Endodermal cell (in vitro differentiated cells): ENCODE measurements at regions not wholly inside any gene's neighbourhood (a gene's known extent, or its start where the extent isn't known, plus 50 kb on each side); places are given as distances from the start of the nearest gene placed in this dataset.

Experiments used
- DNase-seq: peaks from one replicate; pipeline ENCODE4 v3.0.0-alpha.2; 2017
- H3K27ac ChIP-seq: 2 replicates; pipeline ENCODE4 v1.5.1; 2013; ENCODE audit warnings: mild to moderate bottlenecking, low read depth, low read length, moderate library complexity
- H3K27me3 ChIP-seq: 2 replicates; pipeline ENCODE4 v1.6.1; 2013; ENCODE audit warnings: mild to moderate bottlenecking, low read length, moderate library complexity; ENCODE audit not compliant: insufficient read depth, control insufficient read depth, poor library complexity, severe bottlenecking
- H3K36me3 ChIP-seq: 2 replicates; pipeline ENCODE4 v1.7.0; 2013; ENCODE audit warnings: mild to moderate bottlenecking, low read length, moderate library complexity; ENCODE audit not compliant: control insufficient read depth, insufficient read depth
- H3K4me1 ChIP-seq: one replicate; pipeline ENCODE4 v1.7.0; 2013; ENCODE audit warnings: low read length; ENCODE audit not compliant: control insufficient read depth, insufficient read depth
- H3K4me3 ChIP-seq: 2 replicates; pipeline ENCODE4 v1.5.1; 2013; ENCODE audit warnings: mild to moderate bottlenecking, low read length, moderate library complexity
- H3K9ac ChIP-seq: 2 replicates; pipeline ENCODE4 v1.6.1; 2013; ENCODE audit warnings: mild to moderate bottlenecking, low read length, moderate library complexity; ENCODE audit not compliant: poor library complexity, severe bottlenecking; ENCODE audit errors: extremely low read depth
- H3K9me3 ChIP-seq: 2 replicates; pipeline ENCODE4 v1.6.1; 2013; ENCODE audit warnings: mild to moderate bottlenecking, low read length, moderate library complexity; ENCODE audit not compliant: control insufficient read depth
- H3K27ac Mint-ChIP-seq: 2 replicates; pipeline ENCODE4 v1.8.0; 2020; ENCODE audit warnings: mixed read lengths
- H3K27me3 Mint-ChIP-seq: 2 replicates; pipeline ENCODE4 v1.8.0; 2021; ENCODE audit warnings: mild to moderate bottlenecking, mixed read lengths; ENCODE audit not compliant: insufficient read depth
- H3K36me3 Mint-ChIP-seq: 2 replicates; pipeline ENCODE4 v1.8.0; 2020; ENCODE audit warnings: low read depth, mixed read lengths
- H3K4me1 Mint-ChIP-seq: 2 replicates; pipeline ENCODE4 v1.8.0; 2020; ENCODE audit warnings: mixed read lengths
- H3K4me3 Mint-ChIP-seq: 2 replicates; pipeline ENCODE4 v1.8.0; 2020; ENCODE audit warnings: mild to moderate bottlenecking, moderate library complexity, mixed read lengths
- H3K9me3 Mint-ChIP-seq: 2 replicates; pipeline ENCODE4 v1.8.0; 2020; ENCODE audit warnings: mild to moderate bottlenecking, mixed read lengths
- WGBS, 2 experiments: methylation state at CpG; one replicate each; pipeline versions ENCODE4 v1.1.5 to v1.1.7; 2013; ENCODE audit warnings: missing lambda C conversion rate in 2 of 2, mixed read lengths in 1 of 2; ENCODE audit not compliant: insufficient coverage in 1 of 2, insufficient read length in 1 of 2; 5-methylcytosine and 5-hydroxymethylcytosine counted together
- TF ChIP-seq, protein P1 (sequence below): fragments of 200-600 bp; sonication (generic); conservative IDR thresholded peaks from 2 replicates; pipeline ENCODE4 v1.5.0; 2021; ENCODE audit warnings: antibody characterized with exemption, mild to moderate bottlenecking

DNA sequence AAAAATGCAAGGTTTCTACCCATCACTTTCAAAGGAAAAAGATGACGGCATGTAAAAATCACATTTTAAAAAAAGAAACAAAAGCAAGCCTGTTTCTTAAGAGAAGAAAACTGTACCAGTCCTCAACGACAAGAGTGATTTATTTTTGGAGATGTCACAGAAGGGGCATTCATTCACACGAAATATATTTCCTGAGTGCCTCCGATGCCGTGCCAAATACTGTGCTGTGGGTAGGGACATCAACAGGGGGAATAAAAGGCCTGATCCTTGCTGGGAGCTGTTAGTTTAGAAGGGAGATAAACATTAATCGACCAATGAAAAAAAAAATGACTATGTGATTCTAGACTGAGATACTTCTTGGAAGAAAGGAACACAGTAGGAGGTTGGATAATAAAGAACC, 297.5 kb upstream of the SOX5 start:
- 93 to 96% methylated on average over 5 to 6 of the region's 6 CpGs for WGBS, 2 experiments
- Mint-ChIP-seq H3K36me3 (no peaks in the 10 kb centered on the region), H3K27me3 (no peaks in the 10 kb centered on the region), H3K4me1 (peaks cover 14% of the 10 kb centered on the region), H3K9me3 (no peaks in the 10 kb centered on the region), H3K27ac (peak overlapping the region; percentile 3), H3K4me3 (no peak overlapping the region)
- no peak for DNase-seq
- Histone ChIP-seq H3K4me3 (no peak overlapping the region), H3K27ac (peak overlapping the region; percentile 6), H3K27me3 (no peaks in the 10 kb centered on the region), H3K9ac (no peak overlapping the region), H3K9me3 (no peaks in the 10 kb centered on the region), H3K4me1 (no peaks in the 10 kb centered on the region), H3K36me3 (no peaks in the 10 kb centered on the region)
- TF ChIP-seq, protein P1, sequence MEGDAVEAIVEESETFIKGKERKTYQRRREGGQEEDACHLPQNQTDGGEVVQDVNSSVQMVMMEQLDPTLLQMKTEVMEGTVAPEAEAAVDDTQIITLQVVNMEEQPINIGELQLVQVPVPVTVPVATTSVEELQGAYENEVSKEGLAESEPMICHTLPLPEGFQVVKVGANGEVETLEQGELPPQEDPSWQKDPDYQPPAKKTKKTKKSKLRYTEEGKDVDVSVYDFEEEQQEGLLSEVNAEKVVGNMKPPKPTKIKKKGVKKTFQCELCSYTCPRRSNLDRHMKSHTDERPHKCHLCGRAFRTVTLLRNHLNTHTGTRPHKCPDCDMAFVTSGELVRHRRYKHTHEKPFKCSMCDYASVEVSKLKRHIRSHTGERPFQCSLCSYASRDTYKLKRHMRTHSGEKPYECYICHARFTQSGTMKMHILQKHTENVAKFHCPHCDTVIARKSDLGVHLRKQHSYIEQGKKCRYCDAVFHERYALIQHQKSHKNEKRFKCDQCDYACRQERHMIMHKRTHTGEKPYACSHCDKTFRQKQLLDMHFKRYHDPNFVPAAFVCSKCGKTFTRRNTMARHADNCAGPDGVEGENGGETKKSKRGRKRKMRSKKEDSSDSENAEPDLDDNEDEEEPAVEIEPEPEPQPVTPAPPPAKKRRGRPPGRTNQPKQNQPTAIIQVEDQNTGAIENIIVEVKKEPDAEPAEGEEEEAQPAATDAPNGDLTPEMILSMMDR, result no peak

DNA sequence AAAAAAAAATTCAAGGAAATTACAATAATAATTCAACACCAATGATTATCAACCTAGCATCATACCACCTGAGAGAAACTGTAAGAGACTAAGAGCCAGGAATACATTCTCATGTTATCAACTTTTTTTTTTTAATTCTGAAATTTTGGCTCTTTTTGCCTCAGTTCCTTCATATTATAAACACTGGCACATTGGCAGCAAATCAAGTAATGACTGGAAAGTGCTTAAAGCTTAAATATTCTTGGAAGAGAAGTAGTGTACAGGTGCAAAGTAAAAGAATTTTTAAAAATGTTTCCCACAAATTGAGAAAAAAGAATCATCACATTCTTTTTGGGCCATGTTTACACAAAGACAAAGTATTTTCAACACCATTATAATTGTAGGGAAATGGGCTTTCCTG, 296.9 kb upstream of the SOX5 start:
- TF ChIP-seq, protein P1, result no peak
- Mint-ChIP-seq H3K36me3 (no peaks in the 10 kb centered on the region), H3K9me3 (no peaks in the 10 kb centered on the region), H3K4me1 (peaks cover 12% of the 10 kb centered on the region), H3K4me3 (no peak overlapping the region), H3K27ac (no peak overlapping the region), H3K27me3 (no peaks in the 10 kb centered on the region)
- no peaks in the 10 kb centered on the region for H3K27me3 ChIP-seq
- no peaks in the 10 kb centered on the region for H3K36me3 ChIP-seq
- H3K27ac ChIP-seq, result no peak overlapping the region
- no peaks in the 10 kb centered on the region for H3K4me1 ChIP-seq
- H3K9ac ChIP-seq, result no peak overlapping the region
- no peaks in the 10 kb centered on the region for H3K9me3 ChIP-seq
- H3K4me3 ChIP-seq, result no peak overlapping the region
- DNase-seq, result no peak

DNA sequence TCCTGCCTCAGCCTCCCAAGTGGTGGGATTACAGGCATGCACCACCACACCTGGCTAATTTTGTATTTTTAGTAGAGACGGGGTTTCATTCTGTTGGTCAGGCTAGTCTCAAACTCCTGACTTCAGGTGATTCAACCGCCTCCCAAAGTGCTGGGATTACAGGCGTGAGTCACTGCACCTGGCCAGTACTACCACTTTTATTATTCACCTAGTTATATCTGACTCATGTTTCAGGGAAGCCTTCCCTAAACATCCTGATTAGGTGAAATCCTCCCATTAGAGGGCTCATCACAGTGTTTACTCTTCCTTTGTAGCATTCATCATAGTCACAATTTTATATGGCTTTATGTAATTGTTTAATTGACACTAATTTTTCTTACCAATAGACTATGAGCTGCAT, 295.3 kb upstream of the SOX5 start:
- Histone ChIP-seq H3K9ac (no peak overlapping the region), H3K27ac (no peak overlapping the region), H3K9me3 (no peaks in the 10 kb centered on the region), H3K27me3 (no peaks in the 10 kb centered on the region), H3K4me1 (no peaks in the 10 kb centered on the region), H3K4me3 (no peak overlapping the region), H3K36me3 (no peaks in the 10 kb centered on the region)
- Mint-ChIP-seq H3K4me3 (no peak overlapping the region), H3K27me3 (no peaks in the 10 kb centered on the region), H3K9me3 (no peaks in the 10 kb centered on the region), H3K27ac (no peak overlapping the region), H3K4me1 (peaks cover 12% of the 10 kb centered on the region), H3K36me3 (no peaks in the 10 kb centered on the region)
- WGBS, 2 experiments, result 90 to 92% methylated on average over 3 of the region's 3 CpGs
- TF ChIP-seq, protein P1, result no peak
- no peak for DNase-seq
